ENCODE measurements at regions not wholly inside any gene's neighbourhood (a gene's known extent, or its start where the extent isn't known, plus 50 kb on each side); places are given as distances from the start of the nearest gene placed in this dataset.

DNA sequence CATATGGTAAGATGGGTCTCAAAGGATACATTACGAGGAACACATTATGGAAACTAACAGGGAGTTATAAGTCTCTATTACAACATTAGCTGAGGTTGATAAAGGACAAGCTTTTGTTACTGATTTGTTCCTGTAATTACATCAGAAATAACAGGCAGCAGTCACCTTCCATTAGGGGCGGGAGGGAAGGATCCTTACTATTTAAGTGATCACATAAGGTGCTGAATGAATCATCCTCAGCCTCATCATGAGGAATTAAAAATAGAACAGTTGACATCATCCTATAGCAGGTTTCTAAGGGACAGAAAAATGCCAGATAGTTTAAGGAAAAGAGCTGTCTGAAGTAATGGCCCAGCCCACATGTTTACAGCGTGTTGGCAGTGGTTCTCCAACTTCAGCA is 86.9 kb upstream of the MGAT5 start:
- no peaks in the 10 kb centered on the region for H3K27me3 ChIP-seq
- WGBS, 4 donors: 92 to 99% (median 93%) methylated on average over 3 of the region's 3 CpGs
- intact Hi-C loops (cut with DNase I): no loop called here
- peaks cover 0 to 3% (median 0%) of the 10 kb centered on the region in 9 donors for H3K36me3 ChIP-seq
- TF ChIP-seq, protein P1, sequence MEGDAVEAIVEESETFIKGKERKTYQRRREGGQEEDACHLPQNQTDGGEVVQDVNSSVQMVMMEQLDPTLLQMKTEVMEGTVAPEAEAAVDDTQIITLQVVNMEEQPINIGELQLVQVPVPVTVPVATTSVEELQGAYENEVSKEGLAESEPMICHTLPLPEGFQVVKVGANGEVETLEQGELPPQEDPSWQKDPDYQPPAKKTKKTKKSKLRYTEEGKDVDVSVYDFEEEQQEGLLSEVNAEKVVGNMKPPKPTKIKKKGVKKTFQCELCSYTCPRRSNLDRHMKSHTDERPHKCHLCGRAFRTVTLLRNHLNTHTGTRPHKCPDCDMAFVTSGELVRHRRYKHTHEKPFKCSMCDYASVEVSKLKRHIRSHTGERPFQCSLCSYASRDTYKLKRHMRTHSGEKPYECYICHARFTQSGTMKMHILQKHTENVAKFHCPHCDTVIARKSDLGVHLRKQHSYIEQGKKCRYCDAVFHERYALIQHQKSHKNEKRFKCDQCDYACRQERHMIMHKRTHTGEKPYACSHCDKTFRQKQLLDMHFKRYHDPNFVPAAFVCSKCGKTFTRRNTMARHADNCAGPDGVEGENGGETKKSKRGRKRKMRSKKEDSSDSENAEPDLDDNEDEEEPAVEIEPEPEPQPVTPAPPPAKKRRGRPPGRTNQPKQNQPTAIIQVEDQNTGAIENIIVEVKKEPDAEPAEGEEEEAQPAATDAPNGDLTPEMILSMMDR (IDR thresholded peaks at IDR 0.05): no peak
- TF ChIP-seq POLR2A (IDR thresholded peaks at IDR 0.05): no peak
- DNase-seq (no peak), ATAC-seq (no peak)
- peaks cover 0 to 65% (median 34%) of the 10 kb centered on the region in 12 donors for H3K4me1 ChIP-seq
- H3K27ac ChIP-seq: no peak overlapping the region
- H3K9me3 ChIP-seq: no peaks in the 10 kb centered on the region
- H3K4me3 ChIP-seq: no peak overlapping the region

DNA sequence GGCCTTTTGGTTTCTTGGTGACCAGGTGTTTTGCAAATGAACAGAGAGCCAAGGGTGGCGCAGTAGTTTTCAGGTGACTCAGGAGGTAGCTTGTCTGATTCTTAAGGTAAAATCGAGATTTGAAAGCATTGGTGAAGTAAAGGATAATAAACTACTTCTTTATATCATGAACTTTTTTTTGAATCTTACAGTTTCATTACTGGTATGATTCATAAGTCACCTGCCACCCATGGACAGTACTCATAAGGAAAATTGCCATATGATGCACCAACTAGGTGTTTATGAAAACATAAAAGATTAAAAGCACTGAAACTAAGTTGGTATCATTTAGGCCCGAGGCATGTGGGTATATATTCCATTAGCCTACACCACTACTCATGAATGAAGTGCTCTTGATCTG is 84.1 kb upstream of the MGAT5 start:
- Histone ChIP-seq H3K4me1 (peaks cover 0 to 67% (median 37%) of the 10 kb centered on the region in 12 donors), H3K4me3 (no peak overlapping the region), H3K9me3 (no peaks in the 10 kb centered on the region), H3K27ac (peak overlapping the region in 2 of 12 donors; percentile 13 to 31), H3K27me3 (no peaks in the 10 kb centered on the region), H3K36me3 (peaks cover 0 to 3% (median 0%) of the 10 kb centered on the region in 9 donors)
- TF ChIP-seq, protein P1 (IDR thresholded peaks at IDR 0.05): no peak
- no peak for TF ChIP-seq POLR2A (IDR thresholded peaks at IDR 0.05)
- intact Hi-C loops (cut with DNase I): loop anchor here in 7 of 10 donors (5.0 to 10.0 kb wide), 4 partner anchors 32 to 47 kb away; no protein-coding TSS in a partner anchor
- ATAC-seq (no peak), DNase-seq (no peak)
- 88 to 92% (median 90%) methylated on average over 3 of the region's 3 CpGs for WGBS, 4 donors

DNA sequence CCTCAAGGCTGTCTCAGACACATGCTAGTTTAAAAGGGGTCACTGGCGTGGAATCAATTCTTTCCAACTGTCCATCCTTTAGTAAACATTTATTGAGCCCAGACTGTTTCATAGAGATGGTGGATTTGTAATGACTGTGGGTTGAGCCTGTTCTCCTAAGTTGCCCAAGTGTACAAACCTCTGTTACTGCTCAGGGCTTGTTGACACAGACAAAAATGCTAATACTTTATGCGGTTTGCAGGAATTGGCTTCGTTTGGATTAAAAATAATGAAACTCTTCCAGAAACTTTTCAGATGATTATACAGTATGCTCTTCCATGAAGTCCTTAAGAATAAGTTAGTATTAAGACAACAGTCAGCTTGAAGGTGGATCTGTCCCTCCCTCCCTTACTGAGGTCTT is 83.6 kb upstream of the MGAT5 start:
- 68 to 84% (median 74%) methylated on average over 3 of the region's 3 CpGs for WGBS, 4 donors
- Histone ChIP-seq H3K36me3 (no peaks in the 10 kb centered on the region), H3K4me3 (no peak overlapping the region), H3K27ac (peak overlapping the region in 2 of 12 donors; percentile 13 to 31), H3K9me3 (no peaks in the 10 kb centered on the region), H3K27me3 (no peaks in the 10 kb centered on the region), H3K4me1 (peaks cover 0 to 69% (median 41%) of the 10 kb centered on the region in 12 donors)
- intact Hi-C loops (cut with DNase I): loop anchor here in 7 of 10 donors (5.0 to 10.0 kb wide), 4 partner anchors 33 to 48 kb away; no protein-coding TSS in a partner anchor
- ATAC-seq: no peak
- DNase-seq: no peak
- TF ChIP-seq, protein P1 (IDR thresholded peaks at IDR 0.05): no peak
- no peak for TF ChIP-seq POLR2A (IDR thresholded peaks at IDR 0.05)

DNA sequence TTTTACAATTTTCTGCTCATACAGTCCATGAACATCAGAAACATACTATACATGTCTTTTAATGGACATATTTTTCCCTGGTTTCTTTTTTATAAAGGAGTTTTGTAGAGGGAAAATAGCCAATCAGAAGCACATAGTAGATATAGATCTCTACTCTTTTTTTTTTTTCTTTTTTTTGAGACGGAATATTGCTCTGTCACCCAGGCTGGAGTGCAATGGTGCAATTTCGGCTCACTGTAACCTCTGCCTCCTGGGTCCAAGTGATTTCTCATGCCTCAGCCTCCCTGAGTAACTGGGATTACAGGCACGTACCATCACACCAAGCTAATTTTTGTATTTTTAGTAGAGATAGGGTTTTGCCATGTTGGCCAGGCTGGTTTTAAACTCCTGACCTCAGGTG is 83.2 kb upstream of the MGAT5 start:
- H3K27me3 ChIP-seq: no peaks in the 10 kb centered on the region
- 47 to 54% (median 53%) methylated on average over 3 of the region's 3 CpGs for WGBS, 4 donors
- TF ChIP-seq, protein P1 (IDR thresholded peaks at IDR 0.05): no peak
- TF ChIP-seq POLR2A (IDR thresholded peaks at IDR 0.05): no peak
- H3K27ac ChIP-seq: peak overlapping the region in 3 of 12 donors; percentile 13 to 31 (median 21)
- intact Hi-C loops (cut with DNase I): loop anchor here in 7 of 10 donors (5.0 to 10.0 kb wide), 4 partner anchors 33 to 48 kb away; no protein-coding TSS in a partner anchor
- DNase-seq: no peak
- ATAC-seq: no peak
- no peaks in the 10 kb centered on the region for H3K9me3 ChIP-seq
- H3K4me3 ChIP-seq: no peak overlapping the region
- H3K4me1 ChIP-seq: peaks cover 0 to 73% (median 45%) of the 10 kb centered on the region in 12 donors
- no peaks in the 10 kb centered on the region for H3K36me3 ChIP-seq
